SH-SY5Y (cell line): ENCODE measurements at regions not wholly inside any gene's neighbourhood (a gene's known extent, or its start where the extent isn't known, plus 50 kb on each side); places are given as distances from the start of the nearest gene placed in this dataset.

Source experiments
- GATA2 ChIP-seq: IDR thresholded peaks from 2 replicates; pipeline ENCODE4 v1.6.1; 2011; ENCODE audit warnings: mild to moderate bottlenecking, low read depth, low read length
- GATA3 ChIP-seq: IDR thresholded peaks from 2 replicates; pipeline ENCODE4 v1.6.1; 2011; ENCODE audit warnings: low read depth, mild to moderate bottlenecking, low read length, moderate library complexity

DNA sequence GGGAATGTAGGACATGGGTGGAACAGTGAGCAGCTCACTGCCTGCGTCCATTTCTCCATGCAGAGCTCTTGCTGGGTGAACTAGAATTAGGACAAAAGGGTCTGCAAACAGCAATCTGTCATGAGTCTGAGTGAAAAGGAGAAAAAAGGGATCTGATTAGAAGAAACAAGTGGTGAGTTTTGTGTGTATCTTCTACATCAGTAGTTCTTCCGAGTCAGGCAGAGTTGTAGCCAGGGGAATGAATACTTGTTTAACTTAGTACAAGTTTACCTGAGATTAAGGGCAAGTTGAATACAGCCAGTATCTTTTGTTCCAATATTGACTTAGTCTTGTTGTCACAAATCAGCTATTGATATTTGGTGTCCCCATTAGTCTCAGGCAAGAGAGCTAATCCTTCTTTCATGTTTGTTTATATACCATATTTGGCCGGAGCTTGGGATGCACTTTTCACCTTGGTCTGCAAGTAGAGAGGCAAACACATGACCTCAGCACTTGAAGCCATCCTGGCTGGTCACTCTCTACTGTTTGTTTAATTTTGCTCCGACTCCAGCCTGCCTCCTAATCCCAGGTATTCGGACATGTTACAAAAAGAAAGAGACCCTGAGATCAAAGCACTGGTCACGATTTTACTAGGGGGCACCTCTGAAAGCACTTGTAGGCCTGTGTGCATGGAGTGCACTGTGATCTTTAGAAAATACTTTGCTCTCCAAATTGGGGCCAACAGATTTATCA is 211.0 kb upstream of the NT5C1B start:
- no peak for TF ChIP-seq GATA3
- TF ChIP-seq GATA2, result no peak

DNA sequence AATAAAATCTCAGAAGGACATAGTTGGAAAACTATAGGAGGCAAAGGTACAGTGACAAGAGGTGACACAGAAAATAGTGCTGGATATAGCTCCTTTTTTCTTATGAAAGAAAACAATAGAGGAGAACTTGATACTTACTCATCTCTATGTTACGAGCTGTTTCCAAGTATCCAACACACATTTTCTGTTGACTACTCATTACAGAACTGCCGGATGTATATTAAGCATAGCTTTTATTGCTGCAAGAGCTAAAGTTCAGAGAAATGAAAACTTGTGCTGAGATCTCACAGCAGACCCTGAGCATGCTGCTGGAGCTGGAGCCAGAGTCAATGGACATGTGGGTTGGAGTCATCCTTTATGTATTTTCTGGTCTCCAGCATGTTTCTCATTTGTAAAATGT is 210.0 kb upstream of the NT5C1B start:
- TF ChIP-seq GATA3, result no peak
- no peak for TF ChIP-seq GATA2

DNA sequence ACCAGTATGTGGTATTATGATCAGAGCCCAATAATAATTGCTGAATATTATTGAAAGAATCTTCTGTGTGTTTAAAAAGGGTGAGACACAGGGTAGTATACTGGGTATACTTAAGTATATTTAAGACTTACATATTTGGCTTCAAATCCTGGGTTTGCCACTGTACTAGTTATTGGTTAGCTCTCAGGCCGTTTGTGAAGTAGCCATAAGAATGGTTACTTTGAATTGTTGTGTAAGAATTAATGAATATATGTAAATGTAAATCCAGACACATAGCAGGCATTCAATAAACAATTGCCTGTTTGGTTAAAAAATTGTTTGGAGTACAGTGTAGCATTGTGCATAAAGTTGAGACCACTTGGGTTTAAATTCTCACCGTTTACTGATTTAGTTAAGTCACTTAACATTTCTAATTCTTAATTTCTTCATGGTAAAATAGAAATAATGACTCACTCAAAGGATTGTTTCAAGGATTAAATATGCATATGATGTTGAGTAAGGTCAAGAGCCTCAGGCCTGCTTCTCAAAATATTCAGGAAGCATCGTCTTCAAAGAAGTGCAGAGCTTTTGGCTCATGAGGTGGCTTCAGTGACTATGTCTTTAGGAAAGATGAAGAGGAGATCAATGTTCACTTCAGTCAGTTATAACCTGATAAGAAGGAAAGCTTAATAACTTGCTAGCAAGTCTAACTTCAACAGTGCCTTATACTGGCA is 207.9 kb upstream of the NT5C1B start:
- TF ChIP-seq GATA2, result no peak
- no peak for TF ChIP-seq GATA3

GRCh38 chr2:18795906-18796305 is 206.5 kb upstream of the NT5C1B start:
- no peak for TF ChIP-seq GATA2
- no peak for TF ChIP-seq GATA3

DNA sequence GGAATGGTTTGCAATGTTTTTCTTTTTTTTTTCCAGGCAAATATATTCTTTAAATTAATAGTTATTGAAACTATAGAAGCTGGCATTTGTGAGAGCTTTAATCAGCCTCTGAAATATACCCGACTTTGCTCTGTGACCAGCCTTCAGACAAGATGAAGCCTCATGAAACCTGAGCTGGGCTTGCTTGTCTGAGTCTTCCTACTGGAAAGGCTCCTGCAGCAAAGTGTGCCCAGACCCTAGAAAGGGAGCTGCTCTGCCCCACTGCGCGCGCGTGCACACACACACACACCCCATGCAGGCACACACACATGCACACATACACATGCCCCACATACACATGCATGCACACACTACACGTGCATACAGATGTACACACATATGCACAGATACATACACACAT is 203.3 kb upstream of the NT5C1B start:
- TF ChIP-seq GATA3 (no peak), GATA2 (no peak)

DNA sequence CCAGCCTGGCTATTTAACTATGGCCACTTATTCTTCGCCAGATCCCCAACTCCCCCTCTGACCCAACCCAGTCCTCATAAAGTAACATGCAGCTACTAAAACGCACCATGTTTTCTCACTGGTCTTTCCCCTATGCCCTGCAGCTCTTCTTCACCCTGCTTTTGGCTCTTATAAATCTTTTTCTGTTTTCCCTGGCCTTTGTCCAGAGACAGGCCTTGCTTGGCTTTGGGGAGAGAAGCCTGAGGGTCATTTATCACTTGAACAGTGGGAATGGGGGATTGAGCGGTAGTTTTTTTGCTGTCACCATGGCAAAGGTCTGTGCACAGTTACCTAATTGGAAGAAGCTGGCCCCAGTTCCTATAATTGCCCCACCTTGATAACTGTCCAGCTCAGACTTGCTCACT is 202.9 kb upstream of the NT5C1B start:
- TF ChIP-seq GATA2 (peak; percentile 73), GATA3 (no peak)

DNA sequence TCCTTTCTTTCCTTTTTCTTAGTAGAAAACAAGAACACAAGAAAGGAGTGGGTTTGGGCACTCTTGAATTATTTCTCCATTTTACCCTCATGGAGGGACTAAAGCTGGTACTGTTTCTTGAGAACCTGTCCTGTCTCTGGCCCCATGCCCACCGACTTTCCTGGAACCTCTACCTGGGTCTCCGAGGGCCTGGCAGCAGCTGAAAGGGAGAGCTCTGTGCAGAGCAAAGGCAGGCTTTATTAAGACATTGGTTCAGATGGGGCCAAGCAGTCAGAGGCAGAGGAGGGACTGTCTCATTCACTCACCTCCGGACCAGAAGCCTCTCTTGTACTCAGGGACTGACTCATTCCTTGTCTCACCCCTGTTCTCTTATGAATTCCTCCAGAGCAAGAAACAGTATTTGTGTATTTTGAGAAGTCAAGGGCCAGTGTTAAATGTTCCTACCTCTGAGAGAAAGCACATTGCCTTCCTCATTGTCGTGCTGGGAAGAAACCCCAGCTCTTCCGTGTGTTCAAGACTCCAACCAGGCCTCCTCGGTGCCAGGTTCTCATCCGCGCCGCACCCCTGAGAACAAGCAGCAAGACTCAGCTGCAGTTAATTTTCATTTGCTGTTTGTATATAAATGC is 201.9 kb upstream of the NT5C1B start:
- TF ChIP-seq GATA2 (no peak), GATA3 (no peak)

DNA sequence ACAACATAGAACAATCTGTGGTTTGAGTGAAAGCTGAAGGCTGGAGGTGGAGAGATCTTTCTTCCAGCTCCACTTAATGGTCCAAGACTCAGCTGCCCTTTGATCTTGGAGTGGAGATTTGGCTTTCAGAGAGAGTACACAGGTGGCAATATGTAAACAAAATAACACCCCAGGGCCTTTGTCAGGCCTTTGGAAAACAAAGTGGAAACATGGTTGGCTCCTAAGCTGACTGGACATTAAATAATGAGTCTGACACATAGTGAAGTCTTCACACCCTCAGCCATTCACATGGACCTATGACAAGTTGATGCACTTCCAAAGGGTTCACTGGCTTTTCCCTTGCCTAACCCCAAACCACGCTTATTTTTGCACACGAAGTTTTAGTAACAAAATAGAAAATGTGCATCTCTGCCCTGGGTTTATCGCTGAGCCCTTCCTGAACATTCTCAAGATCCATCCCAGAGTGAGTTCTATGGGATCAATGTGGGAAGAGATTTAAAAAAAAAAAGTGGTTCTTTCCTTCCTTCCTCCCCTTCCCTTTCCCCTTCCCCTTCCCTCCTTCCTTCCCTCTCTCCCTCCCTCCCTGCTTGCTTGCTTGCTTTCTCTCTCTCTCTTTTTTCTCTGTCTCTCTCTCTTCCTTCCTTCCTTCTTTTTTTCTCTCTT is 201.3 kb upstream of the NT5C1B start:
- TF ChIP-seq GATA2, result no peak
- TF ChIP-seq GATA3, result no peak

DNA sequence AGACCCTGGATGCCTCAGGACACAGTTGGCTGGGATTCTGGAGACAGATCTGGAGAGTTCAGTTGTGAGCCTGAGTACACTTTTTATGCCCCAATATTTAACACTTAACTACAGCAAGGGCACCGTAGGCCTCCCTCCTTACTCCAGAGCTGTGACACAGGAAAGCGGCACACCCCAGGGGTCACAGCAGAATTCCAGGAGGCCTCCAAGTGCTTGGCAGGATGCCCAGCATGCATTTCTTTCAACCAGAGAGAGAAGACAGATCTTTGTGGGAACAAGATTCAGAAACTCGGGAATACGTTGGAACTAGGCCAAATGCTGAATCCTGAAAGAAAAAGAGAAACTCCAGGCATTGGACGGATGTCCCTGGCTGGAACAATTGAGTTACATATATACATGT is 199.2 kb upstream of the NT5C1B start:
- TF ChIP-seq GATA2 (no peak), GATA3 (no peak)

DNA sequence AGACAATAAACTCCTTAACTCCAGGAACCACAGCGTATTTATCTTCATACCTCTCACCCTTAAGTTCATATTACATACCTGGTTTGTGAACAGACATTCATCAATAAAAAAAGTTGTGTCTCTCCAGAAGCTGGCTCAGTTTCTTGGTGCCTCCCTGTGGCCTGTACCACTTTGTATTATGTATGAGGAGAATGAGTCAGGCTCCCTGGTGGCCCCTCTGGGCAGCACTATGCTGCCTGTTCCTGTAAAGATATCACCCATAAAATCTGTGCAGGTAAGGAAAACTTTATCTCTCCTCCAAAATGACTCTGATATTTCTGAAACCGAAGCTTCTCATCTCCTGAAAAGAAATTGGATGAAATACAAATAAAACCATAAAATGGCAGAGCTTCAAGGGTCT is 198.4 kb upstream of the NT5C1B start:
- no peak for TF ChIP-seq GATA3
- TF ChIP-seq GATA2, result no peak

- TF ChIP-seq GATA3, result no peak
- no peak for TF ChIP-seq GATA2
Measured at GRCh38 chr2:18784245-18784644, 194.9 kb upstream of the NT5C1B start.

- no peak for TF ChIP-seq GATA2
- no peak for TF ChIP-seq GATA3
Measured at GRCh38 chr2:18781541-18782280, 192.3 kb upstream of the NT5C1B start.

- no peak for TF ChIP-seq GATA3
- TF ChIP-seq GATA2, result no peak
Measured at GRCh38 chr2:18777250-18777812, 188.0 kb upstream of the NT5C1B start.
